Heart left ventricle (tissue), 16 donors: ENCODE measurements at regions not wholly inside any gene's neighbourhood (a gene's known extent, or its start where the extent isn't known, plus 50 kb on each side); places are given as distances from the start of the nearest gene placed in this dataset.
A peak's percentile ranks its signal among the peaks of the same experiment; 100 is the strongest.

ENCODE experiments used
- ATAC-seq, 4 donors: fragments of 200-7000 bp; cut with Tn5 transposase; one replicate each; pipeline ENCODE4 v1.9.1; 2020 to 2022; ENCODE audit warnings: moderate library complexity in 4 of 4, mild to moderate bottlenecking in 3 of 4, moderate number of reproducible peaks in 1 of 4
- DNase-seq, 5 donors: peaks; one replicate each; pipeline ENCODE4 v3.0.0-alpha.2; 2020
- H3K27ac ChIP-seq, 12 donors: fragments of 200-600 bp; sonication (generic) in 4 of 12; one replicate each; pipeline versions ENCODE4 v1.5.0 to v1.8.0; 2016 to 2022; ENCODE audit warnings: mild to moderate bottlenecking in 2 of 12
- H3K27me3 ChIP-seq, 9 donors: fragments of 200-600 bp; sonication (generic) in 2 of 9; one replicate each; pipeline versions ENCODE4 v1.5.1 to v1.8.0; 2016 to 2022; ENCODE audit warnings: mild to moderate bottlenecking in 3 of 9
- H3K36me3 ChIP-seq, 9 donors: fragments of 200-600 bp; sonication (generic) in 2 of 9; one replicate each; pipeline versions ENCODE4 v1.5.0 to v1.8.0; 2018 to 2022; ENCODE audit warnings: mild to moderate bottlenecking in 2 of 9
- H3K4me1 ChIP-seq, 12 donors: fragments of 200-600 bp; sonication (generic) in 4 of 12; one replicate each; pipeline versions ENCODE4 v1.5.0 to v1.8.0; 2016 to 2022; ENCODE audit warnings: mild to moderate bottlenecking in 3 of 12
- H3K4me3 ChIP-seq, 12 donors: fragments of 200-600 bp; sonication (generic) in 4 of 12; one replicate each; pipeline versions ENCODE4 v1.5.0 to v1.8.0; 2017 to 2022; ENCODE audit warnings: mild to moderate bottlenecking in 9 of 12, moderate library complexity in 4 of 12
- H3K9me3 ChIP-seq, 12 donors: fragments of 200-600 bp; sonication (generic) in 4 of 12; one replicate each; pipeline versions ENCODE4 v1.5.0 to v1.8.0; 2016 to 2022; ENCODE audit warnings: mild to moderate bottlenecking in 1 of 12
- POLR2A ChIP-seq, 2 donors: fragments of 450-650 bp; IDR thresholded peaks; one replicate each; pipeline ENCODE4 v1.6.1; 2017; ENCODE audit warnings: antibody characterized with exemption in 2 of 2, mild to moderate bottlenecking in 2 of 2, moderate library complexity in 2 of 2
- WGBS, 4 donors: extraction: QIAGEN DNeasy Blood & Tissue Kit in 2 of 4; methylation state at CpG; one replicate each; pipeline versions ENCODE4 v1.1.5 to v1.1.7; 2013 to 2018; 5-methylcytosine and 5-hydroxymethylcytosine counted together
- intact Hi-C, 10 donors: fragments of 100-400 bp; cut with DNase I; formaldehyde crosslinking; loops; one replicate each; pipeline versions ENCODE4 v1.11.1 to v1.14.2; 2022
- TF ChIP-seq, protein P1 (sequence below), 12 donors: fragments of 200-600 bp; sonication (generic) in 4 of 12; IDR thresholded peaks; one replicate each; pipeline versions ENCODE4 v1.5.0 to v1.8.0; 2018 to 2022; ENCODE audit warnings: antibody characterized with exemption in 12 of 12, mild to moderate bottlenecking in 5 of 12
- donor health status: ischemic (EF 13 %, LVEDD 7.1; RV severe dilation, severe dysfunction).
- donor health status: healthy with polysubstance abuse.
- donor health status: DM: no; HTN: yes; CAD: no.
- donor health status: DM: no; HTN: no; CAD: no.
- donor health status: ischemic (EF 25% LVEDD 6.9; RV normal size, moderate dysfunction).
- donor health status: ischemic (EF 25% LVEDD 5.7; RV mildly dilated, moderate dysfunction).
- donor health status: healthy.
- donor health status: DM: yes; HTN: yes; CAD: no.
- donor health status: ischemic (EF 35%, LVEDD 5.7; RV mildly dilated, moderate dysfunction).
- donor health status: nonischemic (EF 11% LVEDD 7.7; RV severe dilation, severe dysfunction).
- donor health status: DM: yes; HTN: yes; CAD: no.
- donor health status: PGD.
- donor health status: ischemic (EF 29% LVEDD 5.4; RV normal size, mild dysfunction).
- donor health status: nonischemic (EF 23%, LVEDD 6.1; RV moderate dilation, normal function).

DNA sequence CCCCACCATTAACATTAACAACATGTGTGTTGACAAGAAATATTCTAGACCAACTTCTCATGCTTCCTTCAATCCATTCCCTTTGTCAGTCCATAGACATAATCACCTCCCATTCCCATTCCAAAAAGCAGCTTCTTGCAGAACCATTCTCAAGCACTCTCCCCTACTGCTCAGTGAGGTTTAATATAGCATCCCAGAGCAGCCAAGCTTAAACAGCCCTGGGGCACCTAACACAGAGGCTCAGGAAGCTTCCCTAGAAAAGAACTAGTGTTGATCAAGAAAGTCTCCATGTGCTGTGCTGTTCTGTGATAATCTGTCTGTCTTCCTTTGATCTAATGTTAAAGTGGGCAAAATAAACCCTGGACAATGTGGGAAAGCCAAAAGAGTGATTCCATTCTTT, 174.2 kb upstream of the NOCT start:
- ATAC-seq (no peak), DNase-seq (no peak)
- Histone ChIP-seq H3K27me3 (no peaks in the 10 kb centered on the region), H3K36me3 (no peaks in the 10 kb centered on the region), H3K4me1 (peaks cover 0 to 12% (median 0%) of the 10 kb centered on the region in 12 donors), H3K9me3 (no peaks in the 10 kb centered on the region), H3K4me3 (no peak overlapping the region), H3K27ac (no peak overlapping the region)
- TF ChIP-seq POLR2A (IDR thresholded peaks at IDR 0.05), result no peak
- intact Hi-C loops, result no loop called here

DNA sequence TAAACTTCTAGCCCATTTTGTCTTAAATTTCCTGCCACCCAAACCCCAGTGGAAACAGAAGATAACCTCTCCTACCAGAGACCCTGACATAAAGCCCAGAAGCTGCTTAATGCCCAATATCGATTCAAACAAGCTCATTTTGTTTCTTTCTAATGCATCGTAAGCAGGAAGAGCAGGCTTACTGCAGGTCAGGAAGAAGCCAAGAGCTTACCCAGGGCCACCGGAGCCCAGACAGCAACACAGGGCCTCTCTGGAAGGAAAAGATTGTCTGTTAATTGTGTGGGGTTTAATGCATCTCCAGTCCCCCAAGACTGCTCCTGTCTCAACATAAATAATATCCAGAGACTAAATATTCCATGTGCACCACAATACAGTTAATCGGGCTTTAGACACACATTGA, 177.3 kb upstream of the NOCT start:
- no peak overlapping the region for H3K27ac ChIP-seq
- H3K4me1 ChIP-seq, result peaks cover 0 to 19% (median 0%) of the 10 kb centered on the region in 12 donors
- H3K9me3 ChIP-seq, result no peaks in the 10 kb centered on the region
- no peak for DNase-seq
- no peak for ATAC-seq
- TF ChIP-seq, protein P1, sequence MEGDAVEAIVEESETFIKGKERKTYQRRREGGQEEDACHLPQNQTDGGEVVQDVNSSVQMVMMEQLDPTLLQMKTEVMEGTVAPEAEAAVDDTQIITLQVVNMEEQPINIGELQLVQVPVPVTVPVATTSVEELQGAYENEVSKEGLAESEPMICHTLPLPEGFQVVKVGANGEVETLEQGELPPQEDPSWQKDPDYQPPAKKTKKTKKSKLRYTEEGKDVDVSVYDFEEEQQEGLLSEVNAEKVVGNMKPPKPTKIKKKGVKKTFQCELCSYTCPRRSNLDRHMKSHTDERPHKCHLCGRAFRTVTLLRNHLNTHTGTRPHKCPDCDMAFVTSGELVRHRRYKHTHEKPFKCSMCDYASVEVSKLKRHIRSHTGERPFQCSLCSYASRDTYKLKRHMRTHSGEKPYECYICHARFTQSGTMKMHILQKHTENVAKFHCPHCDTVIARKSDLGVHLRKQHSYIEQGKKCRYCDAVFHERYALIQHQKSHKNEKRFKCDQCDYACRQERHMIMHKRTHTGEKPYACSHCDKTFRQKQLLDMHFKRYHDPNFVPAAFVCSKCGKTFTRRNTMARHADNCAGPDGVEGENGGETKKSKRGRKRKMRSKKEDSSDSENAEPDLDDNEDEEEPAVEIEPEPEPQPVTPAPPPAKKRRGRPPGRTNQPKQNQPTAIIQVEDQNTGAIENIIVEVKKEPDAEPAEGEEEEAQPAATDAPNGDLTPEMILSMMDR (IDR thresholded peaks at IDR 0.05), result no peak
- TF ChIP-seq POLR2A (IDR thresholded peaks at IDR 0.05), result no peak
- WGBS, 4 donors, result 76 to 85% (median 80%) methylated on average over 4 of the region's 4 CpGs
- no peaks in the 10 kb centered on the region for H3K27me3 ChIP-seq
- H3K4me3 ChIP-seq, result no peak overlapping the region
- no peaks in the 10 kb centered on the region for H3K36me3 ChIP-seq
- intact Hi-C loops, result loop anchor here in 1 of 10 donors (10.0 kb wide), 1 partner anchor 77 kb away; no protein-coding TSS in a partner anchor

DNA sequence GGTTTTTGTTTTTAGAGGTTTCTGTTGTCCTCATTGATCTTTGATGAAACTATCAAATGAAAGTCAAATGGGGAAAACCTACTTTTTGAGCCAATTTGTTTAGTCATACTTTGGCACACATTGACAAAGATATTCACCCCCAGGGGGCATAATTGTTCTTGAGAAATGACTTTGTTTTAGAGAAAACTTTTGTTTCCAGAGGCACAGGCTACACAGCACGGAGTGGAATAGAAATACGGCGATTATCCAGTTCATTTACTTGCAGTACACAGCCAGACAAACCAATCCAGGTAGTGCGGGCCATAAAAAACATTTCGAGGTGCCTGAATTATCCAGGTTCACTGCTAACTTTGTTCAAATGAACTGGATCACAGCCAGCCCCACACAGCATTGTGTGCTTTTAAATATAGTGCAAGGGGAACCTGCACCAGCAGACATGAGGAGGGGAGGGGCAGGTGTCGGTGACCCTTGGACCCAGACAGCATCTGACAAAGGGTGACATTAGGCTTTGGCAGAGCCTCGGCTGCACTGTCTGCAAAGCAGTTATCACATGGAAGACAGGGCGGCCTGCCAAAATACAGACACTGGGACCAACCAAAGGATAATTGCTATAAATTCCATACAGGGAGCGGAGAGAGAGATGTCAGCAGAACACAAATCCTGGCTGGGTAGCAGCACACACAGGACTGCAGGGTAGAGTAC, 179.6 kb upstream of the NOCT start:
- DNase-seq (peak; percentile 60 to 89 (median 67)), ATAC-seq (peak; percentile 77 to 95 (median 86))
- Histone ChIP-seq H3K9me3 (no peaks in the 10 kb centered on the region), H3K27me3 (no peaks in the 10 kb centered on the region), H3K4me1 (peaks cover 0 to 13% (median 0%) of the 10 kb centered on the region in 12 donors), H3K36me3 (no peaks in the 10 kb centered on the region), H3K4me3 (no peak overlapping the region), H3K27ac (no peak overlapping the region)
- intact Hi-C loops, result loop anchor here in 1 of 10 donors (10.0 kb wide), 1 partner anchor 79 kb away; no protein-coding TSS in a partner anchor
- WGBS, 4 donors, result 35 to 45% (median 39%) methylated on average over 9 of the region's 9 CpGs
- TF ChIP-seq, protein P1 (IDR thresholded peaks at IDR 0.05), result peak in 3 of 12 donors; percentile 10 to 24 (median 11)
- no peak for TF ChIP-seq POLR2A (IDR thresholded peaks at IDR 0.05)

DNA sequence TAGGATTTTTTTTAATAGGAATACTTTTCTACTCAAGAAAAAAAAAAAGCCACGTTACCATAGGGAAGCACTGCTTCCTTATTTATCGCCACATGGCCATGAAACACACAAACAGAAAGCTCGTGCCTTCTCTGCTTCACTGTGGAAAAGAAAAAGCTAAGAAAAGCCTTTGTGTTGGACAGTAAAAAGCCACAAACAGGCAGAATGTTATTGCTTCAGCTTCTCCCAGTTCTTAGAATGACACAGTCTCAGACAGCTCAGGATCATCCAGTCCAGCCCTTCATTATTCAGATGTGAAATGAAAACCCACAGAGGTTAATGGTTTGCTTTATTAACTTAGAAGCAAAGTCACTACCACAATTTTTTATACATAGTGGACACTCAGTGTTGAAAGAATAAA, 181.6 kb upstream of the NOCT start:
- DNase-seq, result no peak
- no peak for TF ChIP-seq POLR2A (IDR thresholded peaks at IDR 0.05)
- TF ChIP-seq, protein P1 (IDR thresholded peaks at IDR 0.05), result no peak
- ATAC-seq, result no peak
- H3K4me1 ChIP-seq, result peaks cover 0 to 9% (median 0%) of the 10 kb centered on the region in 12 donors
- WGBS, 4 donors, result 72 to 83% (median 78%) methylated on average over 3 of the region's 3 CpGs
- H3K27ac ChIP-seq, result no peak overlapping the region
- intact Hi-C loops, result loop anchor here in 1 of 10 donors (10.0 kb wide), 1 partner anchor 81 kb away; no protein-coding TSS in a partner anchor
- H3K36me3 ChIP-seq, result no peaks in the 10 kb centered on the region
- no peaks in the 10 kb centered on the region for H3K27me3 ChIP-seq
- no peak overlapping the region for H3K4me3 ChIP-seq
- H3K9me3 ChIP-seq, result no peaks in the 10 kb centered on the region
